Right cardiac atrium (tissue), 5 donors: ENCODE measurements at regions not wholly inside any gene's neighbourhood (a gene's known extent, or its start where the extent isn't known, plus 50 kb on each side); places are given as distances from the start of the nearest gene placed in this dataset.
"Not testable (repeated sequence)": the region's sequence is repeated elsewhere in the genome, so short reads cannot be mapped to it uniquely, and the experiment has no call there.

ENCODE experiments used
- ATAC-seq, 2 donors: fragments of 200-7000 bp; cut with Tn5 transposase; one replicate each; pipeline versions ENCODE4 v1.8.0 to v1.9.1; 2020; ENCODE audit warnings: moderate library complexity in 2 of 2, mild to moderate bottlenecking in 1 of 2
- DNase-seq, 3 donors: peaks; one replicate each; pipeline ENCODE4 v3.0.0-alpha.2; 2020
- H3K27ac ChIP-seq: one replicate; pipeline ENCODE4 v1.5.1; 2013; ENCODE audit warnings: mild to moderate bottlenecking, low read length, control low read depth, moderate library complexity
- H3K27me3 ChIP-seq: one replicate; pipeline ENCODE4 v1.6.1; 2013; ENCODE audit not compliant: control insufficient read depth, insufficient read depth
- H3K4me1 ChIP-seq: one replicate; pipeline ENCODE4 v1.6.1; 2013; ENCODE audit warnings: low read length; ENCODE audit not compliant: control insufficient read depth, insufficient read depth
- H3K4me3 ChIP-seq: one replicate; pipeline ENCODE4 v1.5.1; 2013; ENCODE audit warnings: low read length, control low read depth
- H3K9me3 ChIP-seq: one replicate; pipeline ENCODE4 v1.6.1; 2013; ENCODE audit warnings: low read length; ENCODE audit not compliant: control insufficient read depth
- WGBS: extraction: QIAGEN DNeasy Blood & Tissue Kit; methylation state at CpG from one replicate; pipeline ENCODE4 v1.1.7; 2013; 5-methylcytosine and 5-hydroxymethylcytosine counted together
- intact Hi-C, 4 donors: fragments of 100-400 bp; cut with DNase I; formaldehyde crosslinking; loops; one replicate each; pipeline versions ENCODE4 v1.11.0 to v1.14.0; 2022 to 2023
- donor health status: healthy with polysubstance abuse.
- donor health status: DM: no; HTN: yes; CAD: no.
- donor health status: DM: no; HTN: no; CAD: no.
- donor health status: DM: no; HTN: yes; CAD: no; lungs with severe emphysema.
- donor health status: DM: yes; HTN: yes; CAD: no.

GRCh38 chr1:85520826-85521820 lies 56.2 kb upstream of the DDAH1 start:
- ATAC-seq, H3K27me3 ChIP-seq, H3K4me3 ChIP-seq, H3K4me1 ChIP-seq, DNase-seq, intact Hi-C loops, H3K9me3 ChIP-seq, H3K27ac ChIP-seq: not testable (repeated sequence)
- WGBS, result 71% methylated on average over 10 of the region's 15 CpGs

- H3K4me1 ChIP-seq, DNase-seq, intact Hi-C loops, H3K27ac ChIP-seq, ATAC-seq, H3K9me3 ChIP-seq, H3K4me3 ChIP-seq, H3K27me3 ChIP-seq: not testable (repeated sequence)
Measured at GRCh38 chr1:85522458-85522857, 57.5 kb upstream of the DDAH1 start.

- WGBS, result 86% methylated on average over 3 of the region's 4 CpGs
- ATAC-seq, H3K4me3 ChIP-seq, H3K9me3 ChIP-seq, intact Hi-C loops, H3K27me3 ChIP-seq, H3K27ac ChIP-seq, H3K4me1 ChIP-seq, DNase-seq: not testable (repeated sequence)
Measured at GRCh38 chr1:85523061-85523460, 57.5 kb upstream of the CCN1 start.

- peak in 1 of 3 donors; percentile 8 for DNase-seq
- intact Hi-C loops, H3K27me3 ChIP-seq, H3K4me1 ChIP-seq, H3K27ac ChIP-seq, H3K9me3 ChIP-seq, H3K4me3 ChIP-seq: not testable (repeated sequence)
- ATAC-seq, result peak; percentile 82 to 89
- 53% methylated on average over 3 of the region's 3 CpGs for WGBS
Measured at GRCh38 chr1:85524281-85524886, 56.2 kb upstream of the CCN1 start.

GRCh38 chr1:85525591-85525991 lies 55.0 kb upstream of the CCN1 start:
- DNase-seq, result not testable (repeated sequence)
- WGBS, result 29% methylated on average over 2 of the region's 3 CpGs
- ATAC-seq, result peak; percentile 59 to 71

GRCh38 chr1:85526216-85526615 lies 54.3 kb upstream of the CCN1 start:
- ATAC-seq, H3K4me1 ChIP-seq, DNase-seq, H3K4me3 ChIP-seq, H3K27me3 ChIP-seq, H3K9me3 ChIP-seq, intact Hi-C loops: not testable (repeated sequence)
- peak overlapping the region; percentile 64 for H3K27ac ChIP-seq
- whole genome bisulfite sequencing, result 80% methylated on average over 3 of the region's 3 CpGs

More at GRCh38 chr1:85525591-85525991, 55.0 kb upstream of the CCN1 start:
- H3K4me3 ChIP-seq, intact Hi-C loops, H3K27me3 ChIP-seq, H3K9me3 ChIP-seq, H3K27ac ChIP-seq, H3K4me1 ChIP-seq: not testable (repeated sequence)

GRCh38 chr1:85527145-85527544 lies 53.4 kb upstream of the CCN1 start:
- DNase-seq (peak; percentile 72 to 91 (median 84)), ATAC-seq (peak; percentile 34 to 62)
- H3K27ac ChIP-seq, H3K27me3 ChIP-seq, H3K4me3 ChIP-seq, intact Hi-C loops, H3K4me1 ChIP-seq, H3K9me3 ChIP-seq: not testable (repeated sequence)
- WGBS, result 15% methylated on average over 4 of the region's 4 CpGs
